ENCODE measurements at regions not wholly inside any gene's neighbourhood (a gene's known extent, or its start where the extent isn't known, plus 50 kb on each side); places are given as distances from the start of the nearest gene placed in this dataset.

- no peak for DNase-seq
These were observed 526.8 kb downstream of the XIRP2 start for GRCh38 chr2:167415068-167415467.

GRCh38 chr2:167411367-167411766 lies 523.1 kb downstream of the XIRP2 start:
- no peak for DNase-seq

GRCh38 chr2:167406558-167406957 lies 518.3 kb downstream of the XIRP2 start:
- no peak for DNase-seq

DNA sequence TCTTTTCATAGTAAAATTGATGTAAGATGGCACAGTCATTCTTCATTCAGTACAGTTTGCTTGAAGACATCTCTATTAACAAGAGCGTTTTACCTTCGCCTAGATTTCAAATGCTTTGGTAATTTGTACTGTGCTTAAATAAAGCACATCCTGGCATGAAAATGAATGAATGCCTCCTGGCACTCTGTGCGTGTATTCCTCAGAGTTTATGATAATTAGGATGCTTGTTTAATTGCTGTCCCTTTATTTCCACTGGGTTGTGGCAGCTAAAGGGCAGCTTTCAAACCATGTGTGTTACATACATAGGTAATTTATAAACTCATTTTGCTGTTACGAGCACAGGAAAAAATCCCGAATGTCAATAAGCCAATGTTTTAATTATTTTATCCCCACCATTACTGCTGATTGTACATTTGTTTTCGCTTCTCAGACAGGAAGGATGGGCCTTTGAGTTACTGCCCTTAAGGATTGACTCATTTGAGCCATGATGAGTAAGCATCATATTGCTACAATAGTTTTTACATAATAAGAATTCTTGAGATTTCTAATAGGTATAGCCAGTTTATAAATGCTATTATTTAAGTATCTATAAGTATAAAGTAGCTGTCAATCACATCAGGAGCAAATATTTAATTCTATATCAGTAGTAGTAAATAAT lies 516.5 kb downstream of the XIRP2 start:
- DNase-seq, result no peak

GRCh38 chr2:167401309-167401708 lies 513.0 kb downstream of the XIRP2 start:
- DNase-seq, result no peak

- DNase-seq, result no peak
These were observed 512.3 kb downstream of the XIRP2 start for GRCh38 chr2:167400546-167400945.

GRCh38 chr2:167398873-167399272 lies 510.6 kb downstream of the XIRP2 start:
- DNase-seq, result no peak

DNA sequence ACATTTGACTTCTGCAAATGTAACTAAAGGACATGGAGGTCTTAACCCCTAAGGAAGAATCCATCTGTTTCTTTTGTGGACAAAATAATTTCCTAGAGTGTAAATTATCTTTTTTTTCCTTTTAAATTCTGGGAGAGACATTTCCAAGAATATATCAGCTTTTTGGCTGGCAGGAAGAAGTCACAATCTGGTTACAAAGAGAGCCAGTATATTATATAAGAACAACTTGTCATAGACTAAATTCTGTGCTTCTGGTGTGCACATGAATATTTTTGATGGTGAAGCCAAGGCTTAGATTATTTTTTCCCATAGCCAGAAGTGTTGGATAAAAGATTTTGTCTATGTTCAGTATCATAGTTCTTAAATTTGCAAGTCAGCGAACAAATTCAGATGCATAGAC lies 500.6 kb downstream of the XIRP2 start:
- DNase-seq, result no peak

- no peak for DNase-seq
These were observed 500.2 kb downstream of the XIRP2 start for GRCh38 chr2:167388497-167388896.

DNA sequence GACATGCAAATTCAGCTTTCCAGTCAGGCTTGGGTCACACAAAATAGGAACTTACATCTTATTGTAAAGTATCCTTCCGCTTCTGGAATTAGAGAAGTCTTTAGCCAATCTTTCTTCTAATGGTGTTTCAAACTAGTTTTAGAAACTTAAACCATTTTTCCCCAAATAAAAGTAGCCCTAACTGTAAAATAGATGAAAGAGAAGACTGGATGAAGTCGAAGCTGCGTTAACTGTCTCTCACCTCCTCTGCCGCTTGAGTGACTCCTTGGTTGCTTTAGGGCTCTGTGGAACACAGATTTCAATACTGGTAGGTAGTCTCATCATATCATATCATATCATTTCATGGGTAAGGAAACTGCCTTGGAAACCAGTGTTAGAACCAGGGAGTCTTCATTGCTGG lies 498.4 kb downstream of the XIRP2 start:
- no peak for DNase-seq

- DNase-seq, result no peak
These were observed 495.4 kb downstream of the XIRP2 start for GRCh38 chr2:167383610-167384194.

DNA sequence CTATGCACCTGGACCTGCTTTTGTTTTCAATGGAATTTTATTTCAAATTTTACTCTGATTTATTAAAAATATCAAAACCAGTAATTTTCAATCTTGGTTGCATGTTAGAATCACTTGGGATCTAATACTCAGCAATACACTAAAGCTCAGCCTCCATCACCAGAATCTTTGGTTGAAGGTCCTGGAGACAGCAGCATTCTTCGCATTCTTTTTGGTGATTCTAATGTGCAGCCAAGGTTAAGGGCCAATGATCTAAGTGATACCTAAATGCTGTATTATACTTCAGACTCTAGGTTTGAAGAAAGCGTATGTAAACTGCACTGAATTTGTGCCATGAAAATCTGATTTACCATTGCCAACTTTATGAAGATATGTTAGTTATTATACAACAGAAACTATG lies 493.1 kb downstream of the XIRP2 start:
- DNase-seq, result no peak

DNA sequence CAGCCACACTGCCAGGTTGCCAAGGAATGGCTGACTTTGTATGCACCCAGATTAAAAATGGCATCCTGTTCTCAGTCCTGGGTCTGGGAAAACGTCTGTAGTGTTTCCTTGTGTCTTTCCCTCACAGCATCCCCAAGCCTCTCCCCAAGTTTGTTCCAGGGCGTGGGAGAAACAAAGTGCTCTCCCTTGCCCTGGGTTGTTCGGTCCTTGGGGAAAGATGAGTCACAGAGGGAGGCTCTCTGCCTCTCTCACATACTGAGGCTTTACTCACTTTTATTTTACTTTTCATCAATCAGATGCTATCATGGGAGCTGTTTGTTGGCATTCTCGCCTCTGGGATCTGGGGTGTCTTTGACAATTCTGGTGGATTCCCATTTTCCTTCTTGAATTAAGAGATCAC lies 492.3 kb downstream of the XIRP2 start:
- DNase-seq, result no peak

DNA sequence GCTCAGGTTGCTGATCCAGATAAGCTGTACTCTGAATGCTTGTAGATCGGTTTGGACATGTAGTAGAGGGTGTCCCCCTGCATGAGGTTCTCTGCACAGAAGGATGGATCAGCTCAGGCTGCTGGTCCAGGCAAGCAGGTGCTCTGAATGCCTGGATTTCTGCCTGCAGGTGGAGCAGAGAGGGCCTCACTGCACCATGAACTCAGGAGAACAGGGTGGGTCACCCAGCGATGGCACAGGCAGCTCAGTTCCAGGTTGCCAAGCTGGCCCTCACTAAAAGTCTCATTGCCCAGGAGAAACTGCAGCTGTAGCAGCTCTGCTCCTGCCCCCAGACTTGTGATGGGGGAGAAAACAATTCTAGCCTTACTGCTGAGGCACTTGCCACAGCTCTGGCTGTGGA lies 491.8 kb downstream of the XIRP2 start:
- DNase-seq, result no peak

- DNase-seq, result no peak
These were observed 480.8 kb downstream of the XIRP2 start for GRCh38 chr2:167369083-167369482.

DNA sequence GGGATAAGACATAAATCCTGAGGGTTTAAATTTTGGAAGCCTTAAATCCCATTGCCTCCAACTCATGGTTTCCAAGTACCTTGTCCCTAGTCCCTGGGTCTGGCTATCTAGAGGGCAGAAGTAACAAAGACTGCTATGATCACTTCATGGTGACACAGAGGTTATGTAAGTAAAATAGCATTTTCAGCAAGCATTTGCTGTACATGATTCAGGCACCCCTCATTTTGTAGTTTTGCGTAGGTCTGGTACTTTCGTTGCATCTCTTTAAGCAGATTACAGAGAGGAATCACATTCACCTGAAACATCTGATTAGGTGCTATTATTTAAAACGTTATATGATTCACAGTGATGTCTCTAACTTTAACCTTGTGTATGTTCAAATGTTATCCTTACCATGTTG lies 480.1 kb downstream of the XIRP2 start:
- DNase-seq, result no peak

DNA sequence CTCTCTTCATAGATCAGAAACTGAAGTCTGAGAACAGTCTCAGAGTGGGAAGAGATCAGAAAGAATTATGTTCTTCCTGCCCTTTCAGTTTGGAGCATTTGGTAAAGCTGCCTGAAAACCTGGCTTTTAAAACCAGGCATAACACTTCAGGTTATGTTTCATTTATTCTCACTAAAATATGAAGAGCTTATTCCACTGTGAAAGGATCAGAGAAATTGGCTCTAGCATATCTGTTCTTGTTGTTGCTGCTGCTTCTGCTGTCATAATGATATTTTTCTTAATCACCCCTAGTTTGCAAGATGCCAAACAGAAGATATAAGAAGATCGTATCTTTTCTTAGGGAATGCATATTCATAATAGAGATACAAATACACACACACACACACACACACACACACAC lies 476.9 kb downstream of the XIRP2 start:
- no peak for DNase-seq

- no peak for DNase-seq
These were observed 473.1 kb downstream of the XIRP2 start for GRCh38 chr2:167361426-167361825.

DNA sequence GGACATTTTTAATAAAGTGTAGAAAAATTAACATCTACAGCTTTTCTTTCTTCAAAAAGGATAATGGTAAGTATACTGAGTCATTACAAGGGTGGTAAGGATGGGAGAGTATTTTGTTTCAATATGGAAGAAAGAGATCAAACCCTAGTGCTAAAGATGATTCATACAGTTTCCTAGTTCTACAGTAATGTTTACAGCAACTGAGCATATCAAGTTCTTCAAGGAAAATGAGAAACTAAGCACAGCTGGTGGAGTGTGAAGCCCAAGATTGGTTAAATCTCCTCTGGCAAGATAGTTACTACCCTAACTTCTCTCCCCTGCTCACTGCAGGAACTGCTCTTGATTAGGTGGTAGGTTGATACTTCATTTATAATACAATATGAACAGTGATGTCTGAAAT lies 467.5 kb downstream of the XIRP2 start:
- DNase-seq, result no peak

DNA sequence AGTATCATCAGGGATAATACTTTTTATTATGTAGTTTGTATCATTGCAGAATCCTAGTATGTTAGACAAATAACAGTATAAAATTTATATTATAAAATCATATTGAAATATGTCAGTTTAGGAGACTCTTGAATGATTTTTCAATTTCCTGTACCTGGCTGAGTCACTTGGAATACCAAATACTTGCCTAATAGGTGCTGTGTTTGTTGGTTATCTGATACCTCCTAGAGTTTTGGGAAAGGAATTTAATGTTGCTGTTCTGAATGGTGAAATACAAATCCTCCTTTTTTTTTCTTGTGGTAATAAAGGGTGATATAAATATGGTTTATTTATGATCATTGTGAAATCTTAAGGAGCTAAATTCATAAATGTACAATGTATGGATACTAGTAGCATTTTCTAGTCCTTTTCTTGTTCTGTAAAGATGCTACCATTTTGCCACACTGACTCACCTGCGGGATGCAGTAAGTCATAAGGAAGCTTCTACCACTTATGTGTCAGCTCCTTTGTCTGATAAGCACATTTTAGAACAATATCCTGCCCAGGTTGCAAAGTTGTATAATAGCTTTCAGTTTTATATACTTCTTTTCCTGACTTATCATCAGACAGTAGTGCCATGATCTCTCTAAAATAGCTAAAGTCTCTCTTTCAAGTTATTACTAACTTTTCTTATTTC lies 465.5 kb downstream of the XIRP2 start:
- DNase-seq, result no peak

DNA sequence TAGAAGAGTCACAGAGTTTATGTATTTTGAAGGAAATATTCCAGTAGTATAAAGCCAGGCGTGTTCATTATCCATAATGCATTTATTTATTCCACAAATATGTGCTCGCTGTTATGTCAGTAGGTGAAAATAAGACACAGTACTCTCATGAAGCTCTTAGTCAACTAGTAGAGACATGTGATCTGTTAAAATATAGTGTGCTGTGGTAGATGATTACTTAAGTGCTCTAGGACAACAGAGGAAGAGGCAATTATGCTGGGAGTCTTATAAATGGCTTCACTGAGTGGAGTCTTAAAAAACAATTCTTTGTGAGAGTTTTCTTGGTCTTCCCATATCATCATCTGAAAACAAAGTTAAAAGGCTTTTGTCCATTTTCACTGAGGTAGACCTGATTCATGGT lies 457.3 kb downstream of the XIRP2 start:
- no peak for DNase-seq

GRCh38 chr2:167342769-167343168 lies 454.5 kb downstream of the XIRP2 start:
- DNase-seq, result no peak

GRCh38 chr2:167340322-167340721 lies 452.0 kb downstream of the XIRP2 start:
- no peak for DNase-seq

DNA sequence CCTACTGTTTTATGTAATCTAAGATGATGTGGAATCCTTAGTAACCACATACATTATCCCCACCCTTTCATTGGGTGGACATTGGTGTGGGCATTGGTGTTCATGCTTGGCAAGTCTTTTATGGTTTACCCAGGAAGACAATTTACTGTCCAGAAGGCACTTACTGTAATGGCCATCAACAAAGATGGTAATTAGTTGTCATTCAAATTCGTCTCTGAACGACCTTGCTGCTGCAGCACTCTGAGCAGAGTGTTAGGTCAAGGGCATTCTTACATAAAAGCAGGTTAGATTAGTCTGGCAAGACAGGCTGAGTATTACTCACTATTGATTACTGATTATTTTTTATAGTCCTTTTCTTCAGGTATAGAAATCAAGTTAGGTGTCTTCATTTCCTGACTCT lies 447.9 kb downstream of the XIRP2 start:
- no peak for DNase-seq

DNA sequence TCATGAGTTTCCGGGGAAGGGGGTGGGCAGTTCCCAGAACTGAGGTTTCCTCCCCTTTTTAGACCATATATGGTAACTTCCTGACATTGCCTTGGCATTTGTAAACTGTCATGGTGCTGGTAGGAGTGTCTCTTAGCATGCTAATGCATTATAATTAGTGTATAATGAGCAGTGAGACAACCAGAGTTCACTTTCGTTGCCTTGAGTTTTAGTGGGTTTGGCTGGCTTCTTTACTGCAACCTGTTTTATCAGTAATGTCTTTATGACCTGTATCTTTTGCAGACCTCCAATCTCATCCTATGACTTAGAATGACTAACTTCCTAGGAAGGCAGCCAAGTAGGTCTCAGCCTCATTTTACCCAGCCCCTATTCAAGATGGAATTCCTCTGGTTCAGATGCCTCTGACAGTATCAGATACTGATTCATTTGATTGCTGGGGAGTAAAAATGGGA lies 447.3 kb downstream of the XIRP2 start:
- no peak for DNase-seq
